ENCODE measurements at regions not wholly inside any gene's neighbourhood (a gene's known extent, or its start where the extent isn't known, plus 50 kb on each side); places are given as distances from the start of the nearest gene placed in this dataset.

- no peak overlapping the region for H3K4me3 ChIP-seq (ENCODE audit: low read depth, low read length)
- DNase-seq (ENCODE audit: low read depth): no peak
- TF ChIP-seq, protein P1, sequence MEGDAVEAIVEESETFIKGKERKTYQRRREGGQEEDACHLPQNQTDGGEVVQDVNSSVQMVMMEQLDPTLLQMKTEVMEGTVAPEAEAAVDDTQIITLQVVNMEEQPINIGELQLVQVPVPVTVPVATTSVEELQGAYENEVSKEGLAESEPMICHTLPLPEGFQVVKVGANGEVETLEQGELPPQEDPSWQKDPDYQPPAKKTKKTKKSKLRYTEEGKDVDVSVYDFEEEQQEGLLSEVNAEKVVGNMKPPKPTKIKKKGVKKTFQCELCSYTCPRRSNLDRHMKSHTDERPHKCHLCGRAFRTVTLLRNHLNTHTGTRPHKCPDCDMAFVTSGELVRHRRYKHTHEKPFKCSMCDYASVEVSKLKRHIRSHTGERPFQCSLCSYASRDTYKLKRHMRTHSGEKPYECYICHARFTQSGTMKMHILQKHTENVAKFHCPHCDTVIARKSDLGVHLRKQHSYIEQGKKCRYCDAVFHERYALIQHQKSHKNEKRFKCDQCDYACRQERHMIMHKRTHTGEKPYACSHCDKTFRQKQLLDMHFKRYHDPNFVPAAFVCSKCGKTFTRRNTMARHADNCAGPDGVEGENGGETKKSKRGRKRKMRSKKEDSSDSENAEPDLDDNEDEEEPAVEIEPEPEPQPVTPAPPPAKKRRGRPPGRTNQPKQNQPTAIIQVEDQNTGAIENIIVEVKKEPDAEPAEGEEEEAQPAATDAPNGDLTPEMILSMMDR (IDR thresholded peaks at IDR 0.05; ENCODE audit: insufficient read depth, low read length): no peak
These were observed 99.3 kb upstream of the SLC24A5 start for GRCh38 chr15:48021336-48022086.

- peak; percentile 2 for DNase-seq (ENCODE audit: low read depth)
- H3K4me3 ChIP-seq (ENCODE audit: low read depth, low read length): no peak overlapping the region
- TF ChIP-seq, protein P1 (IDR thresholded peaks at IDR 0.05; ENCODE audit: insufficient read depth, low read length): no peak
These were observed 95.7 kb upstream of the SLC24A5 start for GRCh38 chr15:48025118-48025517.

DNA sequence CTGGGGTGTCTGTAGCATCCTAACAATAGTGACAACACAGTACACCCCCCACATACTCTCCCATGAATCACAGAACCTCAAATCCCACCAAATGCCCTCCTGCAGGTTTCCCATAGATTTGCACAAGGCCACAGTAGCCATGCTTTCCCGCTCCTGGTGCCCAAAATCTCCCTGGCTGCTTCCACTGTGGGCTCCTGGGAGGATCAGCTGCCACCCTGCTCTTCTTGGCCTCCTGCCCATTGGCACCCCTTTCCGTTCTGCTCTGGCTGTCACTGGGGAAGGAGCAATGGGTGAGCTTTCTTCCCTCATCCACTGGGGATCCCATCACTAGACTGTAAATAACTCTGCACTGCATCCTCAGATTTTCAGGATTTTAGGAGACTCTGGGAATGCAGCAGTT is 92.1 kb upstream of the SLC24A5 start:
- TF ChIP-seq, protein P1 (IDR thresholded peaks at IDR 0.05; ENCODE audit: insufficient read depth, low read length): no peak
- H3K4me3 ChIP-seq (ENCODE audit: low read depth, low read length): no peak overlapping the region
- no peak for DNase-seq (ENCODE audit: low read depth)

- TF ChIP-seq, protein P1 (IDR thresholded peaks at IDR 0.05; ENCODE audit: insufficient read depth, low read length): no peak
- no peak overlapping the region for H3K4me3 ChIP-seq (ENCODE audit: low read depth, low read length)
- no peak for DNase-seq (ENCODE audit: low read depth)
These were observed 91.1 kb upstream of the SLC24A5 start for GRCh38 chr15:48029642-48030041.

DNA sequence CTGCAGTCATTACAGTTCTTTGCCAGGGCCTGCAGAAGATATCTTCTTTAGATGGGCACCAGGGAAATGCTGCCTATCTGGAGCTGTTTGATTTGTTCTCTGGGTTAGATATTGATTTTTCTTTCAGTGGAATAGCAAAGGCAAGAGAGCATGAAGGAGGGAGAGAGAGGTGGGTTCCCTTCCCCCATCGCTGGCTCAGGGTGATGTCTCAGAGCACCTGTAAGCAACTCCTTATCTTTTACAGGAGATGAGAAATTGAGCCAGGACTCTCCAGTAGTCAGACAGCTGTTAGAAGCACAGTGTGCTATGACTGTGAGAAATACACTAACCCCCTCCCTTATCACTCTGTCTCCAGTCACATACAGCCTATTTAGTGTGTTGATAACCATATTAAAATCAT is 89.3 kb upstream of the SLC24A5 start:
- H3K4me3 ChIP-seq (ENCODE audit: low read depth, low read length): no peak overlapping the region
- DNase-seq (ENCODE audit: low read depth): no peak
- TF ChIP-seq, protein P1 (IDR thresholded peaks at IDR 0.05; ENCODE audit: insufficient read depth, low read length): no peak

- TF ChIP-seq, protein P1 (IDR thresholded peaks at IDR 0.05; ENCODE audit: insufficient read depth, low read length): no peak
- DNase-seq (ENCODE audit: low read depth): no peak
- H3K4me3 ChIP-seq (ENCODE audit: low read depth, low read length): no peak overlapping the region
These were observed 88.8 kb upstream of the SLC24A5 start for GRCh38 chr15:48031973-48032372.

- DNase-seq (ENCODE audit: low read depth): no peak
- TF ChIP-seq, protein P1 (IDR thresholded peaks at IDR 0.05; ENCODE audit: insufficient read depth, low read length): no peak
- H3K4me3 ChIP-seq (ENCODE audit: low read depth, low read length): no peak overlapping the region
These were observed 87.9 kb upstream of the SLC24A5 start for GRCh38 chr15:48032911-48033310.
